ENCODE measurements at regions not wholly inside any gene's neighbourhood (a gene's known extent, or its start where the extent isn't known, plus 50 kb on each side); places are given as distances from the start of the nearest gene placed in this dataset.

- Histone ChIP-seq H3K56ac (ENCODE audit: low read length) (no peak overlapping the region), H3K4me3 (ENCODE audit: low read length) (no peak overlapping the region), H2AK5ac (ENCODE audit: low read length) (no peak overlapping the region), H3K79me2 (ENCODE audit: control insufficient read depth, insufficient read depth, low read length) (no peaks in the 10 kb centered on the region), H3K9ac (ENCODE audit: low read length) (no peak overlapping the region), H3K4ac (ENCODE audit: low read depth, low read length) (no peak overlapping the region), H2BK120ac (ENCODE audit: low read depth, low read length) (no peak overlapping the region), H3K4me2 (ENCODE audit: low read length) (no peak overlapping the region), H2BK5ac (ENCODE audit: low read length) (no peak overlapping the region), H4K8ac (ENCODE audit: low read depth, low read length) (no peak overlapping the region), H4K5ac (ENCODE audit: low read length) (no peak overlapping the region), H3K27ac (ENCODE audit: low read depth, low read length) (no peak overlapping the region), H3K27me3 (ENCODE audit: insufficient read depth, low read length, poor library complexity) (no peaks in the 10 kb centered on the region), H3K36me3 (ENCODE audit: control insufficient read depth, insufficient read depth, low read length) (no peaks in the 10 kb centered on the region), H3K23ac (ENCODE audit: low read length) (no peak overlapping the region), H3K79me1 (ENCODE audit: low read length) (no peaks in the 10 kb centered on the region), H3K4me1 (ENCODE audit: control insufficient read depth, low read depth, low read length) (no peaks in the 10 kb centered on the region), H2BK15ac (replicated peaks; ENCODE audit: low read depth) (no peak overlapping the region), H3K18ac (ENCODE audit: low read length) (no peak overlapping the region)
- no peak for DNase-seq
- WGBS (ENCODE audit: extremely low coverage, insufficient coverage, low lambda C conversion rate): no CpG with 5 or more reads among the region's 14 CpGs
Observed at GRCh38 chr20:29687438-29687837, 1570.0 kb upstream of the DEFB115 start.

- no peak overlapping the region for H3K18ac ChIP-seq (ENCODE audit: low read length)
- H2BK120ac ChIP-seq (ENCODE audit: low read depth, low read length): no peak overlapping the region
- no peak overlapping the region for H3K4ac ChIP-seq (ENCODE audit: low read depth, low read length)
- H3K27me3 ChIP-seq (ENCODE audit: insufficient read depth, low read length, poor library complexity): no peaks in the 10 kb centered on the region
- H4K8ac ChIP-seq (ENCODE audit: low read depth, low read length): no peak overlapping the region
- no peak overlapping the region for H2AK5ac ChIP-seq (ENCODE audit: low read length)
- H3K79me1 ChIP-seq (ENCODE audit: low read length): no peaks in the 10 kb centered on the region
- no peak overlapping the region for H2BK15ac ChIP-seq (replicated peaks; ENCODE audit: low read depth)
- no peak overlapping the region for H3K27ac ChIP-seq (ENCODE audit: low read depth, low read length)
- H3K4me3 ChIP-seq (ENCODE audit: low read length): no peak overlapping the region
- H3K4me2 ChIP-seq (ENCODE audit: low read length): no peak overlapping the region
- WGBS (ENCODE audit: extremely low coverage, insufficient coverage, low lambda C conversion rate): no CpG with 5 or more reads among the region's 48 CpGs
- no peaks in the 10 kb centered on the region for H3K36me3 ChIP-seq (ENCODE audit: control insufficient read depth, insufficient read depth, low read length)
- no peak overlapping the region for H3K56ac ChIP-seq (ENCODE audit: low read length)
- H3K4me1 ChIP-seq (ENCODE audit: control insufficient read depth, low read depth, low read length): no peaks in the 10 kb centered on the region
- no peak overlapping the region for H3K9ac ChIP-seq (ENCODE audit: low read length)
- DNase-seq: no peak
- H3K79me2 ChIP-seq (ENCODE audit: control insufficient read depth, insufficient read depth, low read length): no peaks in the 10 kb centered on the region
- H3K23ac ChIP-seq (ENCODE audit: low read length): no peak overlapping the region
- no peak overlapping the region for H4K5ac ChIP-seq (ENCODE audit: low read length)
- H2BK5ac ChIP-seq (ENCODE audit: low read length): no peak overlapping the region
Observed at GRCh38 chr20:29689411-29690225, 1567.8 kb upstream of the DEFB115 start.

- Histone ChIP-seq H3K79me2 (ENCODE audit: control insufficient read depth, insufficient read depth, low read length) (no peaks in the 10 kb centered on the region), H3K27me3 (ENCODE audit: insufficient read depth, low read length, poor library complexity) (no peaks in the 10 kb centered on the region), H3K4me1 (ENCODE audit: control insufficient read depth, low read depth, low read length) (no peaks in the 10 kb centered on the region), H3K4me3 (ENCODE audit: low read length) (no peak overlapping the region), H2BK15ac (replicated peaks; ENCODE audit: low read depth) (no peak overlapping the region), H3K4me2 (ENCODE audit: low read length) (no peak overlapping the region), H2AK5ac (ENCODE audit: low read length) (no peak overlapping the region), H3K27ac (ENCODE audit: low read depth, low read length) (no peak overlapping the region), H3K36me3 (ENCODE audit: control insufficient read depth, insufficient read depth, low read length) (no peaks in the 10 kb centered on the region), H3K4ac (ENCODE audit: low read depth, low read length) (no peak overlapping the region), H2BK120ac (ENCODE audit: low read depth, low read length) (no peak overlapping the region), H4K8ac (ENCODE audit: low read depth, low read length) (no peak overlapping the region), H3K56ac (ENCODE audit: low read length) (no peak overlapping the region), H3K79me1 (ENCODE audit: low read length) (no peaks in the 10 kb centered on the region), H4K5ac (ENCODE audit: low read length) (no peak overlapping the region), H2BK5ac (ENCODE audit: low read length) (no peak overlapping the region), H3K18ac (ENCODE audit: low read length) (no peak overlapping the region), H3K23ac (ENCODE audit: low read length) (no peak overlapping the region), H3K9ac (ENCODE audit: low read length) (no peak overlapping the region)
- WGBS (ENCODE audit: extremely low coverage, insufficient coverage, low lambda C conversion rate): no CpG with 5 or more reads among the region's 19 CpGs
- DNase-seq: no peak
Observed at GRCh38 chr20:29690274-29690673, 1567.2 kb upstream of the DEFB115 start.

- no peaks in the 10 kb centered on the region for H3K79me1 ChIP-seq (ENCODE audit: low read length)
- H3K27me3 ChIP-seq (ENCODE audit: insufficient read depth, low read length, poor library complexity): no peaks in the 10 kb centered on the region
- no peak overlapping the region for H3K18ac ChIP-seq (ENCODE audit: low read length)
- H3K4me3 ChIP-seq (ENCODE audit: low read length): no peak overlapping the region
- H3K9ac ChIP-seq (ENCODE audit: low read length): no peak overlapping the region
- no peak overlapping the region for H3K4ac ChIP-seq (ENCODE audit: low read depth, low read length)
- no peak overlapping the region for H3K56ac ChIP-seq (ENCODE audit: low read length)
- H2BK15ac ChIP-seq (replicated peaks; ENCODE audit: low read depth): no peak overlapping the region
- no CpG with 5 or more reads among the region's 35 CpGs for WGBS (ENCODE audit: extremely low coverage, insufficient coverage, low lambda C conversion rate)
- H2BK5ac ChIP-seq (ENCODE audit: low read length): no peak overlapping the region
- no peak overlapping the region for H2AK5ac ChIP-seq (ENCODE audit: low read length)
- no peak overlapping the region for H3K4me2 ChIP-seq (ENCODE audit: low read length)
- H2BK120ac ChIP-seq (ENCODE audit: low read depth, low read length): no peak overlapping the region
- H3K4me1 ChIP-seq (ENCODE audit: control insufficient read depth, low read depth, low read length): no peaks in the 10 kb centered on the region
- no peak overlapping the region for H4K8ac ChIP-seq (ENCODE audit: low read depth, low read length)
- H3K23ac ChIP-seq (ENCODE audit: low read length): no peak overlapping the region
- no peaks in the 10 kb centered on the region for H3K36me3 ChIP-seq (ENCODE audit: control insufficient read depth, insufficient read depth, low read length)
- no peak overlapping the region for H4K5ac ChIP-seq (ENCODE audit: low read length)
- DNase-seq: no peak
- no peak overlapping the region for H3K27ac ChIP-seq (ENCODE audit: low read depth, low read length)
- H3K79me2 ChIP-seq (ENCODE audit: control insufficient read depth, insufficient read depth, low read length): no peaks in the 10 kb centered on the region
Observed at GRCh38 chr20:29740601-29740950, 1516.9 kb upstream of the DEFB115 start.

GRCh38 chr20:29740951-29741593, 1516.4 kb upstream of the DEFB115 start:
- Histone ChIP-seq H3K4me1 (ENCODE audit: control insufficient read depth, low read depth, low read length) (no peaks in the 10 kb centered on the region), H3K27ac (ENCODE audit: low read depth, low read length) (no peak overlapping the region), H3K4me2 (ENCODE audit: low read length) (no peak overlapping the region), H3K4me3 (ENCODE audit: low read length) (no peak overlapping the region), H2AK5ac (ENCODE audit: low read length) (no peak overlapping the region), H3K56ac (ENCODE audit: low read length) (no peak overlapping the region), H3K4ac (ENCODE audit: low read depth, low read length) (no peak overlapping the region), H3K27me3 (ENCODE audit: insufficient read depth, low read length, poor library complexity) (no peaks in the 10 kb centered on the region), H2BK120ac (ENCODE audit: low read depth, low read length) (no peak overlapping the region), H3K9ac (ENCODE audit: low read length) (no peak overlapping the region), H3K79me1 (ENCODE audit: low read length) (no peaks in the 10 kb centered on the region), H3K23ac (ENCODE audit: low read length) (no peak overlapping the region), H4K8ac (ENCODE audit: low read depth, low read length) (no peak overlapping the region), H3K18ac (ENCODE audit: low read length) (no peak overlapping the region), H2BK15ac (replicated peaks; ENCODE audit: low read depth) (no peak overlapping the region), H3K36me3 (ENCODE audit: control insufficient read depth, insufficient read depth, low read length) (no peaks in the 10 kb centered on the region), H3K79me2 (ENCODE audit: control insufficient read depth, insufficient read depth, low read length) (no peaks in the 10 kb centered on the region), H2BK5ac (ENCODE audit: low read length) (no peak overlapping the region), H4K5ac (ENCODE audit: low read length) (no peak overlapping the region)
- DNase-seq: no peak
- no CpG with 5 or more reads among the region's 51 CpGs for WGBS (ENCODE audit: extremely low coverage, insufficient coverage, low lambda C conversion rate)

- WGBS (ENCODE audit: extremely low coverage, insufficient coverage, low lambda C conversion rate): no CpG with 5 or more reads among the region's 13 CpGs
- no peak overlapping the region for H3K9ac ChIP-seq (ENCODE audit: low read length)
- no peak for DNase-seq
- H3K79me2 ChIP-seq (ENCODE audit: control insufficient read depth, insufficient read depth, low read length): no peaks in the 10 kb centered on the region
- H4K8ac ChIP-seq (ENCODE audit: low read depth, low read length): no peak overlapping the region
- H3K4me1 ChIP-seq (ENCODE audit: control insufficient read depth, low read depth, low read length): no peaks in the 10 kb centered on the region
- H4K5ac ChIP-seq (ENCODE audit: low read length): no peak overlapping the region
- H3K4me2 ChIP-seq (ENCODE audit: low read length): no peak overlapping the region
- H3K36me3 ChIP-seq (ENCODE audit: control insufficient read depth, insufficient read depth, low read length): no peaks in the 10 kb centered on the region
- H3K56ac ChIP-seq (ENCODE audit: low read length): no peak overlapping the region
- no peak overlapping the region for H3K4ac ChIP-seq (ENCODE audit: low read depth, low read length)
- H3K18ac ChIP-seq (ENCODE audit: low read length): no peak overlapping the region
- H3K27me3 ChIP-seq (ENCODE audit: insufficient read depth, low read length, poor library complexity): no peaks in the 10 kb centered on the region
- no peak overlapping the region for H2BK15ac ChIP-seq (replicated peaks; ENCODE audit: low read depth)
- H3K27ac ChIP-seq (ENCODE audit: low read depth, low read length): no peak overlapping the region
- no peak overlapping the region for H3K4me3 ChIP-seq (ENCODE audit: low read length)
- no peak overlapping the region for H2BK120ac ChIP-seq (ENCODE audit: low read depth, low read length)
- H3K79me1 ChIP-seq (ENCODE audit: low read length): no peaks in the 10 kb centered on the region
- H3K23ac ChIP-seq (ENCODE audit: low read length): no peak overlapping the region
- no peak overlapping the region for H2AK5ac ChIP-seq (ENCODE audit: low read length)
- no peak overlapping the region for H2BK5ac ChIP-seq (ENCODE audit: low read length)
Observed at GRCh38 chr20:29741594-29741893, 1515.9 kb upstream of the DEFB115 start.
